ENCODE measurements at regions not wholly inside any gene's neighbourhood (a gene's known extent, or its start where the extent isn't known, plus 50 kb on each side); places are given as distances from the start of the nearest gene placed in this dataset.

DNA sequence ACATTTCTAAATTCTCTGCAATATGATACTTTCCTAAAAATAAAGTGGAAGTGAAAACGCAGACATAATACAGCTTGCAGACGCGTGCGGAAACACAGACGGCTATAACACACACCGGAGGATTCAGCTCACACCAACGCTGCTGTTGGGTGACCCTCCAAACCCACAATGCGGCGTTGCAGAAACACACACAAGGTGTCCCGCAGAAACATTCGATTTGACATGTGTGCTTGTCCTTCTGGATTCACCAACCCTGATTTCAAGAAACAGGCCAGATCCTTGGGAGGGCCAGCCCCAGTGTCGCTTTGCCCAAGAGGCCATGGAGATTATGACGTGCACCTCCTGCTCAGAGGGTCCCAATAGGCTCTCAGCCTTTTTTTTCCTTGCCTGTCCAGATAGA, 136.7 kb upstream of the TCERG1L start:
- Mint-ChIP-seq H3K4me3 (no peak overlapping the region), H3K27ac (no peak overlapping the region), H3K4me1 (ENCODE audit: low read depth) (no peaks in the 10 kb centered on the region), H3K36me3 (no peaks in the 10 kb centered on the region), H3K27me3 (peaks cover 9% of the 10 kb centered on the region), H3K9me3 (ENCODE audit: low read depth) (no peaks in the 10 kb centered on the region)

- H3K27ac Mint-ChIP-seq: no peak overlapping the region
- H3K4me3 Mint-ChIP-seq: no peak overlapping the region
- H3K36me3 Mint-ChIP-seq: no peaks in the 10 kb centered on the region
- peaks cover 1% of the 10 kb centered on the region for H3K4me1 Mint-ChIP-seq (ENCODE audit: low read depth)
- peaks cover 9% of the 10 kb centered on the region for H3K27me3 Mint-ChIP-seq
- no peaks in the 10 kb centered on the region for H3K9me3 Mint-ChIP-seq (ENCODE audit: low read depth)
Observed at GRCh38 chr10:131448883-131449282, 137.4 kb upstream of the TCERG1L start.

GRCh38 chr10:131450216-131450765, 138.8 kb upstream of the TCERG1L start:
- Mint-ChIP-seq H3K27me3 (peaks cover 9% of the 10 kb centered on the region), H3K36me3 (no peaks in the 10 kb centered on the region), H3K4me1 (ENCODE audit: low read depth) (peaks cover 4% of the 10 kb centered on the region), H3K4me3 (no peak overlapping the region), H3K27ac (no peak overlapping the region), H3K9me3 (ENCODE audit: low read depth) (no peaks in the 10 kb centered on the region)

GRCh38 chr10:131451407-131452015, 140.0 kb upstream of the TCERG1L start:
- Mint-ChIP-seq H3K27ac (no peak overlapping the region), H3K4me3 (no peak overlapping the region), H3K9me3 (ENCODE audit: low read depth) (no peaks in the 10 kb centered on the region), H3K4me1 (ENCODE audit: low read depth) (peaks cover 4% of the 10 kb centered on the region), H3K27me3 (peaks cover 9% of the 10 kb centered on the region), H3K36me3 (no peaks in the 10 kb centered on the region)

- peak overlapping the region; percentile 41 for H3K4me3 Mint-ChIP-seq
- no peaks in the 10 kb centered on the region for H3K9me3 Mint-ChIP-seq (ENCODE audit: low read depth)
- no peak overlapping the region for H3K27ac Mint-ChIP-seq
Observed at GRCh38 chr10:131452926-131453720, 141.6 kb upstream of the TCERG1L start.

DNA sequence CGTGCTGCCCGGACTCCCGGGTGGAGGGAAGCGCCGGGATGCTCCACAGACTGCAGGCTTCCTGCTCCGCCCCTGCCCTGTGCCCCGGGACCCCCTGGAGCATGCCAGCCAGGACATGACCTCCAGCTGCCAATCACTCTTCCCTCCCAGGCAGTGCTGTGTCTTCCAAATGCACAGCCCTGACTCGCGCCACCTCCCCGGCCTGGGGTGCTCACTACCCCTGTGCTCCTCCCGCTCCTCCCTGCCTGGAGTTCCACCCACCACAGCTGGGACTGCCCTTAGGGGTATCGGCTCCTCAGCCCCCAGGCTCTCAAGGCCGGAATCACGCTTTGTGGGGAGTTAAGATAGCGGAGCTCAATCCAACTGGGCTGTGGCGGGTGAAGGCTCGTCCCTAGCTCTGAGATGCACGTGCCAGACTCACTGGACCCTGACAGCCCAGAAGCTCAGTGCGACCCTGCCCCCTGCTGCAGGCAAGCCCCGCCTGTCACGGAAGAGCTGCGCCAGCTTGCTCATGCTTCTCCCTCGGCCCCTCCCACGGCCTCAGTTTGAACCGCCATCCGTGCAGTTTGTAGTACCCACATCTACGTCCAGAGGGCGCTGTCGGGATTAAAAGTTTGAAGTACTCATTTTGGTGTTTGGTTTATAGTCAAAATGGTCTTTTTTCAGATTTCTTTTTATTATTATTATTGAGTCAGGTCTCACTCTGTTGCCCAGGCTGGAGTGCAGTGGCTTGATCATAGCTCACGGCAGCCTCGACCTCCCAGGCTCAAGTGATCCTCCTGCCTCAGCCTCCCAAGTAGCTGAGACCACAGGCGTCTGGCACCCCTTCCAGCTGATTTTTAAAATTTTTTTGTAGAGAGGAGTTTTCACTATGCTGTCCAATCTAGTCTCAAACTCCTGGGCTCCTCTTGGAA, 142.5 kb upstream of the TCERG1L start:
- Mint-ChIP-seq H3K36me3 (no peaks in the 10 kb centered on the region), H3K27me3 (peaks cover 9% of the 10 kb centered on the region), H3K9me3 (ENCODE audit: low read depth) (no peaks in the 10 kb centered on the region), H3K4me3 (peak overlapping the region; percentile 65), H3K4me1 (ENCODE audit: low read depth) (peaks cover 4% of the 10 kb centered on the region), H3K27ac (no peak overlapping the region)

More at GRCh38 chr10:131452926-131453720, 141.6 kb upstream of the TCERG1L start:
- peaks cover 9% of the 10 kb centered on the region for H3K27me3 Mint-ChIP-seq
- peaks cover 4% of the 10 kb centered on the region for H3K4me1 Mint-ChIP-seq (ENCODE audit: low read depth)
- H3K36me3 Mint-ChIP-seq: no peaks in the 10 kb centered on the region

GRCh38 chr10:131456411-131456810, 144.9 kb upstream of the TCERG1L start:
- Mint-ChIP-seq H3K4me1 (ENCODE audit: low read depth) (peaks cover 4% of the 10 kb centered on the region), H3K27ac (no peak overlapping the region), H3K4me3 (no peak overlapping the region)

GRCh38 chr10:131461093-131461492, 149.6 kb upstream of the TCERG1L start:
- H3K27ac Mint-ChIP-seq: no peak overlapping the region
- no peaks in the 10 kb centered on the region for H3K9me3 Mint-ChIP-seq (ENCODE audit: low read depth)
- no peaks in the 10 kb centered on the region for H3K36me3 Mint-ChIP-seq
- no peaks in the 10 kb centered on the region for H3K27me3 Mint-ChIP-seq
- no peaks in the 10 kb centered on the region for H3K4me1 Mint-ChIP-seq (ENCODE audit: low read depth)
- no peak overlapping the region for H3K4me3 Mint-ChIP-seq

More at GRCh38 chr10:131456411-131456810, 144.9 kb upstream of the TCERG1L start:
- H3K9me3 Mint-ChIP-seq (ENCODE audit: low read depth): no peaks in the 10 kb centered on the region
- peaks cover 9% of the 10 kb centered on the region for H3K27me3 Mint-ChIP-seq
- H3K36me3 Mint-ChIP-seq: no peaks in the 10 kb centered on the region

GRCh38 chr10:131464789-131465188, 153.3 kb upstream of the TCERG1L start:
- Mint-ChIP-seq H3K27me3 (no peaks in the 10 kb centered on the region), H3K36me3 (no peaks in the 10 kb centered on the region), H3K27ac (no peak overlapping the region), H3K9me3 (ENCODE audit: low read depth) (no peaks in the 10 kb centered on the region), H3K4me3 (no peak overlapping the region), H3K4me1 (ENCODE audit: low read depth) (no peaks in the 10 kb centered on the region)

GRCh38 chr10:131469551-131469950, 158.0 kb upstream of the TCERG1L start:
- Mint-ChIP-seq H3K4me3 (no peak overlapping the region), H3K27me3 (peaks cover 3% of the 10 kb centered on the region), H3K27ac (no peak overlapping the region), H3K36me3 (no peaks in the 10 kb centered on the region), H3K9me3 (ENCODE audit: low read depth) (no peaks in the 10 kb centered on the region), H3K4me1 (ENCODE audit: low read depth) (no peaks in the 10 kb centered on the region)

GRCh38 chr10:131473645-131474044, 162.1 kb upstream of the TCERG1L start:
- H3K4me3 Mint-ChIP-seq: no peak overlapping the region

DNA sequence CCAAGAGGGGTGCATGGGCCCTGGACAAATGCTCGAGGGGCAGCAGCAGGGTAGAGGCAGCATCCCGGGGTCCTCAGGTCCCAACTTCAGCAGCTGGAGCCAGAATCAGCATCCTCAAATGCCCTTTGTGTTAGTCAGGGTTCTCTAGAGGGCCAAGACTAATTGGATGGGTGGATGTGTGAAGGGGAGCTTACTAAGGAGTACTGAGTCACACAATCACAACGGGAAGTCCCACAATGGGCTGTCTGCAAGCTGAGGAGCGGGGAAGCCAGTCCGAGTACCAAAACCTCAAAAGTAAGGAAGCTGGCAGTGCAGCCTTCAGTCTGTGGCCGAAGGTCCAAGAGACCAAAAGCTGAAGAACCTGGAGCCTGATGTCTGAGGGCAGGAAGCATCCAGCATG, 162.9 kb upstream of the TCERG1L start:
- Mint-ChIP-seq H3K27ac (no peak overlapping the region), H3K9me3 (ENCODE audit: low read depth) (no peaks in the 10 kb centered on the region), H3K36me3 (no peaks in the 10 kb centered on the region), H3K4me3 (no peak overlapping the region), H3K27me3 (peaks cover 5% of the 10 kb centered on the region), H3K4me1 (ENCODE audit: low read depth) (no peaks in the 10 kb centered on the region)

More at GRCh38 chr10:131473645-131474044, 162.1 kb upstream of the TCERG1L start:
- peaks cover 3% of the 10 kb centered on the region for H3K27me3 Mint-ChIP-seq
- no peaks in the 10 kb centered on the region for H3K9me3 Mint-ChIP-seq (ENCODE audit: low read depth)
- H3K27ac Mint-ChIP-seq: no peak overlapping the region
- no peaks in the 10 kb centered on the region for H3K36me3 Mint-ChIP-seq
- H3K4me1 Mint-ChIP-seq (ENCODE audit: low read depth): no peaks in the 10 kb centered on the region

- Mint-ChIP-seq H3K36me3 (no peaks in the 10 kb centered on the region), H3K4me1 (ENCODE audit: low read depth) (no peaks in the 10 kb centered on the region), H3K27ac (no peak overlapping the region), H3K4me3 (no peak overlapping the region), H3K9me3 (ENCODE audit: low read depth) (no peaks in the 10 kb centered on the region), H3K27me3 (peaks cover 5% of the 10 kb centered on the region)
Observed at GRCh38 chr10:131475043-131475442, 163.5 kb upstream of the TCERG1L start.

DNA sequence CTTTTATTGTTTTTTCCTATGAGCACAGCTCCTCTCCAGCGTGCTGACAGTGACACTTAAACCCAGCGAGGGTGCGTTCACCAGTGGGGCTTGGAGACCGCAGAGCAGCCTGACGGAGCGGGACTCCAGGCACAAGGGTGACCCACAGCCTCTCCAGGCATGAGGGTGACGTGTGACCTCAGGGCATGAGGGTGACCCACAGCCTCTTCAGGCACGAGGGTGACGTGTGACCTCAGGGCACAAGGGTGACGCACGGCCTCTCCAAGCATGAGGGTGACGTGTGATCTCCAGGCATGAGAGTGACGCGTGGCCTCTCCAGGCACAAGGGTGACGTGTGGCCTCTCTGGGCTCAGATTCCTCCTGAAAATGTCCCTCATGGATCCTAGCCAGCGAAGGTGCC, 164.3 kb upstream of the TCERG1L start:
- Mint-ChIP-seq H3K4me3 (no peak overlapping the region), H3K27me3 (peaks cover 8% of the 10 kb centered on the region), H3K27ac (no peak overlapping the region), H3K9me3 (ENCODE audit: low read depth) (no peaks in the 10 kb centered on the region), H3K36me3 (no peaks in the 10 kb centered on the region), H3K4me1 (ENCODE audit: low read depth) (no peaks in the 10 kb centered on the region)

Measured in activated naive CD8-positive, alpha-beta T cell (primary cell).